Body of pancreas (tissue), 4 donors: ENCODE measurements at regions not wholly inside any gene's neighbourhood (a gene's known extent, or its start where the extent isn't known, plus 50 kb on each side); places are given as distances from the start of the nearest gene placed in this dataset.

ENCODE experiments used
- CTCF ChIP-seq, 7 experiments: fragments of 450-650 bp in 4 of 7; fragments of 200-600 bp in 3 of 7; sonication (generic) in 3 of 7; IDR thresholded peaks; one replicate each; pipeline ENCODE4 v1.5.1; 2016 to 2019; ENCODE audit warnings: antibody characterized with exemption in 7 of 7
- POLR2A ChIP-seq, 3 donors: fragments of 450-650 bp; IDR thresholded peaks; one replicate each; pipeline ENCODE4 v1.6.1; 2016; ENCODE audit warnings: antibody characterized with exemption in 3 of 3, mild to moderate bottlenecking in 2 of 3

DNA sequence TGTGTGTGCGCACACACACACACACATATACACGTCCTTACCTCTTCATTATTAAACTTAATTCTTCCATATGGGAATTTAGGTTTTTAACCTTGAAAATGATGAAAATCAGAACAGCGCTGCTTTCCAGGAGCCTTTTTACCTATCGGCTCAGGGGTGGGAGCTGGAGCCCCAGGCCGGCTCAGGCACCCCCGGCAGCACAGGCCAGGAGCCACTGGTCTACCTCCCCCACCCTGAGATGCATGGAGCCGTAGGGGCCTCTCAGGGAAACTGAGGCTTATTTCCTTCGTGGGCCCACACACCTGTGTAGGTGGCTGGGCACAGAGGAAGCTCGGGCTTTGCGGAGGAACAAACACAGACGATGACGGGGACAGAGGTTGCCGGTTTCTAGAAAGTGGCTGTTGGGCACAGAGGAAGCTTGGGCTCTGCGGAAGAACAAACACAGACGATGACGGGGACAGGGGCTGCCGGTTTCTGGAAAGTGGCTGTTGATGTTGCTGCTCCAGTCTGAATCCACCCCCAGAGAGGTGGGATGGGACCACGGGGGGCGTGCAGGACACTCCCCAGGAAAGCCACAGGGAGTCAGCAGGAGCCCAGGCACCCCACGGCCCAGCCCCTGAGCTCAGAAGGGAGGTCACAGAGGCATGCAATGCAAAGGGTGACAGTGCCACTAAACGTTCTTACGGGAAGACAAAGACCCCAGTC, 149.4 kb downstream of the BRD1 start:
- TF ChIP-seq CTCF (IDR thresholded peaks at IDR 0.05) (no peak), POLR2A (IDR thresholded peaks at IDR 0.05) (no peak)
